ENCODE measurements at regions not wholly inside any gene's neighbourhood (a gene's known extent, or its start where the extent isn't known, plus 50 kb on each side); places are given as distances from the start of the nearest gene placed in this dataset.
"Not testable (repeated sequence)": the region's sequence is repeated elsewhere in the genome, so short reads cannot be mapped to it uniquely, and the experiment has no call there.

DNA sequence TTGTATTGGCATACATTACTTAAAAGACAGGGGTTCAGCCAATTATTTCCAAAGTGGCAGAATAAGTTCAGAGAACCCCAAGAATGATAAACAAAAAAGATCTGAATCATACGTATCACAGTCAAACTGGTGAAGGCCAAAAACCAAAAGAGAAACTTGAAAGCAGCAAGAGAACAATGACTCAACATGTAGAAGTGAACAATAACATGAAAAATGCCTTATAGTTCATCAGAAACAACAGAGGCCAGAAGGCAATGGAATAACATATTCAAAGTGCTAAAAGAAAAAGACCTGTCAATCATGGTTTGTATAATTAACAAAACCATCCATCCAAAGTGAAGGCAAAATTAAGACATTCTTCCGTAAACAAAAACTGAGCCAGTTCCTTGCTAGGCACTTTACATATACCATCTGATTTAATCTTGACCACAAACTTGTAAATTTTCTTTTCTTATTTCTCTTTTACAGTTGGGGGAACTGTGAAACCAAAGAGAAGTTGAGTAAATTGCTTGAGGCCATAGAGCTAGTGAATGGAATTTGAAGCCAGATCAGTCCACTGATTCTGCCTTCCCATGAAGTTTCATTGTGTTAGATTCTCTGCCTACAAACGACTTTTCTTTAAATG is 232.1 kb upstream of the SEL1L start:
- DNase-seq = no peak

DNA sequence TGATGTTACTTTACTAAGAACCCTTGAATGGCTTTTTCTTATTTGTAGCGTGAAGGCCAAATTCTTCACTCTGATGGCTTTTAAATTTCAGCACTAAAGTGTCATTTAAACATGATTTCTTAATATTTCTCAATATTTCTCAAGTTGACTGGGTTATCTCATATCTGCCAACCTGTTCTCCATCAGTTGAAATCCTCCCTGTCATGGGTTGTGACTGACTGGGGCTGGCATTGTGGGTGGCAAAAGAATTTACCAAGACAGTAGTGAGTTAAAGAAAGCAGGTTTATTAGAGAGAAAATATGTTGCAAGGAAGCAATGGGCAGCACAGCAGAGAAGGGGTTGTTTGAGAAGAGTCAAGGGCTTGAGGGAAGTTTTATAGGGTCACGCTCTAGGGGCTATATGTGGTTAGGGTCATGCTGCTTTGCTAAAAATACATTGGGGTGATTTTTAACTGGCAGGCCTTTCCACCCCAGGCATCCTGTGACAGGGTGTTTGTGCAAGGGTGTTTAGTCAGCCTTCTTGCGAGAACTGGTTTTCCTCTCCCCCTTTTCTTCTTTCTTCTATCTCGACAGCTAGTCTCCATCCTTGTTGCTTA is 232.8 kb upstream of the SEL1L start:
- no peak for DNase-seq

DNA sequence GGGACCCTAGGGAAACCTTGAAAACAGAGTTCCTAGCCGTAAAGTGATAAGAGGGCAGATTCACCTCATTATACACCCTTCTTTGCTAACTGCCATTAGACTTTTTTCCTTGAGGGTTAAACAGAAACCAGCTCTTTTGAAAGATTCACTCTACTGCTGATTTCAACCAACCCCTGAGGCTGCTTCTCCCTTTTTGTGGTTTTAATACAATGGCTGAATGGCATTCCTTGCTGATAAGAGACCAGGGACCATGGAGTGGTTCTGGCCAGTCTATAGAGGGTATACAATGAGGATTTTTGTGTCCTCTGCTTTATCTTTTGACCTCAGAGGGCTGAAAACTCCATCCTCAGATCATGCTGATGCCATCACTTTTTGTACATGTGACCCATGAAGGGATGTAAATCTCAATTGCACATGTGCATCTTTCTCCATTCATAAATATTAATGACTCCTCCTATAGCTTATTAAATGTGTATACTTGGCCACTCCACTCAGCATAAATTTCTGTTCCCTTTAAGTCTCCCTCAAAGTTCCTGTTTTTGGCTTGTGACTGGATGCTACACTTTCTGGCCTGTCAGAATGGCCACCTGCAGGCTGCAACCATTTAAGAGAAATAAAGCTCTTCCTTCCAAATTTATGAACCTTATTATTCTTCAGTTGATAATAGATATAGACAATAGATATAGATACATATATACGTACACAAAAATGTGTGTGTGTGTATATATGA is 233.8 kb upstream of the SEL1L start:
- DNase-seq = no peak

DNA sequence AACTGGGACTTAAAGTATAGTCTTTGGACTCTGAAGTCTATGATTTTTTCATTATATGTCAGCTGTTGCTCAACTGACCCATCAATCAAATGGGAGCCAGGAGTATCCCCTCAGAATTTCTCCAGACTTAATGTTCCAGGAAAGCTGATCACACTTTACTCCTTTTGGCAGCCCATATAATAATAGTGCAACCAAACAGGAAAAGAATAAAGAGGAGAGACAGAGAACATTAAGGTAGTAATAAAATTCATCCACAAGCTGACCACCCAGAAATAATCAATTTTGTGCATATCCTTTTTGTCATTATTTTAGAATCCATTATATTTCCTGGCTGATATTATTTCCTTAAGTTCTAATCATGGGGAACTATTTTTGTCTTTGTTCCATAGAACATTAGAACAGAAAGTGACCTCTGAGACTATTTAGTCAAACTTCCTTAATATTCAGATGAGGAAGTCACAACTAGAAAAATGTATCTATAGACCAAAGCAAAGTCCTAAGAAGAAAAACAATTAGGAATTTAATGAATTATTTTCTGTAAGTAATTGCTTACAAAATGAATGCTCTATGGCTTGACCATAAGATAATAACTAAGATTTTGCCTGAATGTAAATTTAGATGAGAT is 238.1 kb upstream of the SEL1L start:
- no peak for DNase-seq

DNA sequence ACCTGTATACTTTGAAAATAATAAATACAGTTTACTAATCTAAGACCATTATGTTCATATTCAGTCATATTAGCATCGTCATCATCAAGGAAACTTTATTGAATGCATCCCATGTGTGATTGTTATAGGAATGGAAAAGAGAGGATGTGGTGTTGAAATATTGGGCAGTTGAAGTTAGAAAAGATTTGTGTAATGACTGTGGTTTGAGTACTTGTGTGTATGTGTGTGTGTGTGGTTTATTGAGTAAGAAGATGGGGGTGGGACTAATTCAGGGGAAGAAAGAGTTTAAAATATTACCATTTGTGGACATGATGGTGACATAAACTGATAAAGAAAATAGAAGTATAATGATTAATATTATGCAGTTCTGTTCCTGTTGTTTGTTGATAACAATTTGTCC is 238.7 kb upstream of the SEL1L start:
- DNase-seq = no peak

DNA sequence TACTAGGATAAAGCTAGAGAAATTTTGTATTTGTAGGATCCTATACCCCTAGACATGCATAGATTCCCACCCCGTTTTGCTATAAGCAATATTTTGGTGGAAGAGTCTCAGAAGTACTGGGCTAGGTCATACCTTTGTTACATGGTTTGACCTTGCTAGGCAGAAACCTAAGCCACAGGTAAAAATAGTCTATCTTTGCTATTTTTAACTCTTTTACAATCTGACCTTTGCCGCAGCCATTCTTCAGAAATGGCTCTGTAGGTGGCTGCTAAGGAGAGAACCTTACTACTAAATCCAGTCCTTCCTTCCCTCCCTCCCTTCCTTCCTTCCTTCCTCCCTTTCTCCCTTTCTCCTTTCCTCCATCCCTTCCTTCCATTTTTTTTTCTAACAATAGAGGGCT is 242.9 kb upstream of the SEL1L start:
- no peak for DNase-seq

DNA sequence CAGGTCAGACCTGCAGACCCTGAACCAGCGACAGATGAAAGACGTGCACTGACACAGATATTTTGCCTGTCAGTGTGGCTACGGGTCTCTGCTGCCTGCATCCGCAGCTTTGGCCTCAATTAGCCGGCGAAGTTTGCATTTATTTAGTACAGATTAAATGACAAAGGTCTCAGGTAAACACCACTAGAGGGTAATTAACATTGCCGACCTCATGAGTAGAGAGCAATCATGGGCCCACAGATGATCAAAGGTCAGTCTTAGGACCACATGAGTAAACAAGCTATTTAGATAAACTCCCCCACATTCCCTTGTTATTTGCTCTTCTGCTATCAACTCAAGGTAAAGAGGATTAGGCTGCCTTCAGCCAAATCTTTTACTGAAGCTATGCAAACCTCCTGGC is 248.1 kb upstream of the SEL1L start:
- DNase-seq = not testable (repeated sequence)

DNA sequence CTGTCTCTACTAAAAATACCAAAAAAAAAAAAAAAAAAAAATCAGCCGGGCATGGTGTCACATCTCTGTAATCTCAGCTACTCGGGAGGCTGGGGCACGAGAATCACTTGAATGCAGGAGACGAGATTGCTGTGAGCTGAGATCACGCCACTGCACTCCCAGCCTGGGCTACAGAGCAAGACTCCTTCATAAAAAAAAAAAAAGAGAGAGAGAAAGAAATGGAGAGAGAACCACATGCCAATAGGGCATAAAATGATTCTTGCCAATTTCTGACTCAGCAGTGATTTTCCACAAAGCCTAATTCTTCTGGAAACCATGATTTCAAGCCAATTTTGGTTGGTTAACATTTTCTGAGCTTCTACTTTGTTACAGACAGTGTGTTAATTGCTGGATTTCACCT is 250.4 kb upstream of the SEL1L start:
- DNase-seq = no peak

DNA sequence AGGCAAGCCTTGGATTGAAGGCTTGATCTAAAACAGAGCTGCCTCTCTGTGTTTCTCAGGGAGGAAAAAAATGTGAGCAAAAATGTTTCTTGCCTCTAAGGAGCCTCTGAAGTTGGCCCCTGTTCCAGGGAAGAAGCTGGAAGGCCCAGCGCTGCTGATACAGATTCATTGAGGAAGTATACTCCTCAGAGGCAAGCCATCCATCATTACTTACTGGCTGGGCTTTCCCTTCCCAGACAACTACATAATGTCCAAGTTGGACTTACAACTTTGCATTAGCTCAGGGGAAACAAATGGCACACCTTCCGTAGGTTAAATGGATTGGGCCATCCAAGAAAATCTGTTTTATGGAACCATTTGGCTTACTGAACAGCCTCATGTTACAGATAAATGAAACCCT is 263.7 kb upstream of the SEL1L start:
- no peak for DNase-seq

DNA sequence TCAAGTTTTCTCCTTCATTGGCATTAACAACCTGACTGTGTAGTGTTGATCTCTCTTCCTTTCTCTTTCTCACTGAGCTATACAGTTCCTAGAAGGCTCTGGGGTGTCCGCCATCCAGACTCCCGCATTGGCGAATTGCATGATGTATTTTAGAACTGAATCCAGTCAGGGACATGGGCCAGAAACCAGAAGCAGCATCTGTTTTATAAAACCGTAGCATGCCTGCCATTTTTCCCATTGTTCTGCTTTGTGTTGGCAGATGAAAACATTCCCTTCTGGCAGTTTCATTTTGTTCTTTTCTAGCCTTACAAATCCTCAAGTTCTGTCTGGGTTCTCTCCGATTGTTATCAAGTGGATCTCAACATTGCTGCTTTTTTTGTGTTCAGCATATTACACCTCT is 268.3 kb upstream of the SEL1L start:
- no peak for DNase-seq

DNA sequence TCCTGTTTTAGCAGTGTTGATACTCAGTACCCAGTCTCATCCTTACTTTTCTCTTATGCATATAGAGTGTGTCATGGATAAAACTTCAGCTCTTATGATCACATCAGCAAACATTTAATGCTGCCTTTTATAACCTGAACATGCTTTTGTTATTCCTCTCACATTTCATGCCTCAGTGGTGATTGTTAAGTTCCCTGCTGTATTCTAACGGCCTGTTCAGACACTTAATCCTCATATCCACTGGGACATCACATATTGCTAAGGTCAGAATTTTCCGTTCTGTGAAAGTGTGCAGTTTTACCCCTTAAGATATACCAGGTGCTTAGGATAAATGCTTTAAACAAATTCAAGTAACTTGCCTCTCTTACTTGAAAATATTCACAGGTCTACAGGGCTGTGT is 268.7 kb upstream of the SEL1L start:
- no peak for DNase-seq

DNA sequence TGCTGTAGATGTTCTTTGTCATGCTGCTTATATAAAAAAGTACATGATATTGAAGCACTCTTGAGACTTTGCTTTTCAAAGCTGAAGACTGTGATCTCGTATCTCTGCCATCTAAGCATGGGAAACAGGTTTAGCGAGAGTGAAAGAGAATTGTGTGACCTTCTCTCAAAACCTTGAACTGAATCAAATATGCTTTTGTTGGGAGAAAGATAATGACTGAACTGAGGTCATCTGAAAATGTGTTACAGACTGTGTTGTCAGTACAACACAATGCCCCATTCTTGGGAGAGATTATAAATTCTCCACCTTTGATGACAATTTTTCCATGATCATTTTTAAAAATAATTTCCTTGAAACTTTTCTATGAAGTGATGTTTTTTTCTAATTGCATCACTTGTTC is 272.1 kb upstream of the SEL1L start:
- no peak for DNase-seq

DNA sequence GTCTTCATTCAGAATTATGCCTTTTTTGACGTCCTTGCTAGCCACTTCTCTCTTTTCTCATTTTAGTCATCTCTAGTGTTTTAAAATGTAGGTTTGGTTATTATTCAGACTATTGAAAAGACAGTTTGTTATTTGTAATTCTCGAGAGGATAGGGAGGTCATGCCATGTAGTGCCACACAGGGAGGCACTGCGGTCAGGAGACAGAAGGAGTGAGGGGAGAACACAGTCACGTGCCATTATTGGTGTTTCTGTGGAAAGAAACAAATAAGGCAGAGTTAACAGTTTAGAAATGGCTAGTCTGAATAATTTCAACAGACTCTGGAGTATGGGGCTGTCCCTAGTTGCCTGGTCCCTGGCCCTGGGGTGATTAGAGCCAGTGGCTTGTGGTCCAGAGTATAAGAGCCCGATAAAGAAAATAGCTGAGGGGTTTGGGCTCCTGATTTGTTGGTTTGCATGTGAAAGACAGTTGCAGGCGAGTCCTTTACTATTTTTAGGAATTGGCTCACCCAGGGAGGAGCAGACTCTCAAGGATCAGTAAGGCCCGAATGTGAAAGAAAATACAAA is 278.1 kb upstream of the SEL1L start:
- DNase-seq = no peak

DNA sequence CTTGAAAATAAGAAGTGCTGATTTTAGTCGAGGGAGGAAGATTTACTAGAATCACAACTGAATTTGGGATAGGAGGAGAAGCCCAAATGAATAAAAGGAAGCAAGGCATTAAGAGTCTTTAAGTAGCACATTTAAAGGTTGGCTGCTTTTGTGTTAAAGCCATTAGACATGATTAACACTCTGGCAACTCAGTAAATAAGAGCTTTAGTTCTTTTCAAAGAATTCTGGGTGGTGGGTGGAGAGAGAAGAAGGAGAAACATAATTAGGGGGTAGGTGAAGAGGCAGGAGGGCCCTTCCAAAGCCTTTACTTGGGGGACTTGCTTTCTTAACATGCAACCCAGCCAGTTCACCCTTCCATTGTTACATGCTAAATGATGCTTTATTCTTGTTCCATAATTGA is 284.6 kb upstream of the SEL1L start:
- no peak for DNase-seq

DNA sequence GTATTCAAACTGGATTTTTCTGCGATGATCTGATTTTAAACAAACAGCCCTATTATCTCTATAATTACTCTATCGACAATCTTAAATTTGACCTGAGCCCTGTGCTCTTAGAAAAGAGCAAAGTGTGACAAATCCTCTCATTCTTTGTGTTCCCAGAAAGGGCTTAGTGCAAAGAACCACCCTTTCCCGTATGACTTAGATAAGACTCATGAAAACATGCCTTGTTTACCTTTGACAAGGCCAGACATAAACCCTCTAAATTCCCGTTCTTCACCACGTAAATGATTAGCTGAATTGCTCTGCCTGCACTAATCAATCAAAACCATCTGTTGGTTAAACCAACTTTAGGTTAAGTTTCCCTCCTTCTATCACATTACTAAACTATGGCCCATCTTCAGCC is 285.7 kb upstream of the SEL1L start:
- DNase-seq = no peak

DNA sequence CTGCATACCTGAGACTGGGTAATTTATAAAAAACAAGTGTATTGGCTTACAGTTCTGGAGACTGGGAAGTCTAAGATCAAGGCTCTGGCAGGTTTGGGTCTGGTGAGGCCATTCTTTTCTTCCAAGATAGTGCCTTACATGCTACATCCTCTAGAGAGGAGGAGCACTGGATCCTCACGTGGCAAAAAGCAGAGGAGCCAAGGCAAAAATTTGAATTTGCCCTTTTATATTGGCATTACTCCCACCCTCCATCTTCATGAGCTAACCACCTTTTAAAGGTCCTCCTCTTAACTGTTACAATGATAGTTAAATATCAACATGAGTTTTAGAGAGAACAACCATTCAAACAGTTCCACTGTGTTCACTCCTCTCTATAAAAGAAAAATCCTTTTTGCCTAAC is 286.3 kb upstream of the SEL1L start:
- DNase-seq = no peak

DNA sequence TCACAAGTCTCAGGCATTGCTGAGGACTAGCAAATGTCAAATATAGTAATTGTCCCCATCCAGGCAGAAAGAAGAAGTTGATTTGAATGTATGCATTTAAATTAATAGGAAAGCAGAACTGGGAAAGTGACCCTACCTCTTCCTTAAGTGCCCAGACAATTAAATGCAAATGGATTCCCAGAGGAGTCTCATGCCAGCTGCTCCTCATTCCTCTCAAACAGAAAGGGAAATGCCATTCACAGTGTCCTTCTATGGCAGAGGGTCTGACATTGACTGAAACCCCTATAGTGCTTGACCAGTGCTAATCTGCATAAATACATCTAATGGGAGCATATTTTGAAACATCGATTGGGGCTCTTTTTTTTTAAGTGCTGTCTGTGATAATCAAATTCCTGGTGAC is 292.4 kb upstream of the SEL1L start:
- no peak for DNase-seq

DNA sequence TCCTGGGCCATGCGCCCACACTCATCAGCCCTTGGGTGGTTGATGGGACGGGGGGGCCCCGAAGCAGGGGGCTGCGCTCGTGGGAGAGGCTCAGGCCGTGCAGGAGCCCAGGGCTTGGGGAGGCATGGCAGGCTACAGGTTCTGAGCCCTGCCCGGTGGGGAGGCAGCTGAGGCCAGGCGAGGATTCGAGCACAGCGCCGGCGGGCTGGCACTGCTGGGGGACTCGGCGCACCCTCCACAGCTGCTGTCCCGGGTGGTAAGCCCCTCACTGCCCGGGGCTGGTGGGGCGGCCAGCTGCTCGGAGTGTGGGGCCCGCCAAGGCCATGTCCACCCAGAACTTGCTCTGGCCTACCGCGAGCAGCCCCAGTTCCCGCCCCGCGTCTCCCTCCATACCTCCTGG is 295.8 kb upstream of the SEL1L start:
- no peak for DNase-seq

DNA sequence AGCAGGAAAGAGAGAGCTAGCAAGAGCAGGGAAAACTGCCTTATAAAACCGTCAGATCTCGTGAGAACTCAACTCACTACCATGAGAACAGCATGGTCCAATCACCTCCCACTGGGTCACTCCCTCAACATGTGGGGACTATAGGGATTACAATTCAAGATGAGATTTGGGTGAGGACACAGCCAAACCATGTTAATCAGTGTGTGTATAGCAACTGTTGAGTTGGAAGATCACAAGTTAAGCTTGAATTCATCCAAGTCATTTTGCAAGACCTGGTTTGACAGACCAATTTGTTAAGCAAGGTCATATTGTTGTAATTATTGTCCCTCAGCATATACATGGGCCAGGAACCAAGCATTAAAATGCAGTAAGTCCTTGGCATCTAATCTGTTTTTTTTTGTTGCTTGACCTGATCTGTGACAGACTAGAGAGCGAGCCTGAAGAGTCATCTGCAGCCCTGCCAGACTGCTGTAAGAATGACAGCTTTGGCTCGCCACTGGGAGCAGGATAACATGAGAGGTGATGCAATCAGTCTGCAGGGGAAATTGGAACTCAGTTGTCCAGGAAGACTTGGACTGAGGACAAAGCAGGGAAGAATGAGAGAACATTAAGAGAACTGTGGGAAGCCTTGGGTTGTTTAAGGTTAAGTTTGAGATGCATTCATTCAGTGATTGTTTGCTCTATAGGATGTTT is 297.6 kb upstream of the SEL1L start:
- no peak for DNase-seq

DNA sequence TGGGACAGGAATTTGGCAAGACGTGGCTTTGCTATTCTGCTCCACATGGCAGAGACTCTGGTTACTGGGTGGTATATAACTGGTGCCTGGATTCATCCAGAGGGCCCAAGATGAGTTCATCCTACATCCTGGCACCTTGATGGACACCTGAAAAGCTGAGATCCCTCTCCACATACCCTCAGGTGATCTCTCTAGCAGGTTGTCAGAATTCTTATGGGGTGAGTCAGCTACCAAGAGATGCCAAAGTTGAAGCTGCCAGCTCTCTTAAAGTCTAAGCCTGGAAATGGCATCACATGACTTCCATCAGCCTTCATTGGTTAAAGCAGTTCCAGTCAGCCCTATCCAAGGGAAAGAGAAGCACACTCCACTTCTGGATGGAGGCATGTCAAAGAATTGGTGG is 300.7 kb upstream of the SEL1L start:
- DNase-seq = no peak

DNA sequence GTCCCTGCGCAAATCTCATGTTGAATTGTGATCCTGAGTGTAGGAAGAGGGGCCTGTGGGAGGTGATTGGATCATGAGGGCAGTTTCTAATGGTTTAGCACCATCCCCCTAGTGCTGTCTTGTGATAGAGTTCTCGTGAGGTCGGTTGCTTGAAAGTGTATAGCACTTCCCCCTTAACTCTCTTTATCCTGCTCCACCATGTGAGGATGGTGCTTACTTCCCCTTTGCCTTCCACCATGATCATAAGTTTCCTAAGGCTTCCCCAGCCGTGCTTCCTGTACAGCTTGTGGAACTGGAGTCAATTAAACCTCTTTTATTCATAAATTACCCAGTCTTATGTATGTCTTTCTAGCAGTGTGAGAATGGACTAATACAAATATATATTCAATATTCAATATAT is 303.7 kb upstream of the SEL1L start:
- no peak for DNase-seq

DNA sequence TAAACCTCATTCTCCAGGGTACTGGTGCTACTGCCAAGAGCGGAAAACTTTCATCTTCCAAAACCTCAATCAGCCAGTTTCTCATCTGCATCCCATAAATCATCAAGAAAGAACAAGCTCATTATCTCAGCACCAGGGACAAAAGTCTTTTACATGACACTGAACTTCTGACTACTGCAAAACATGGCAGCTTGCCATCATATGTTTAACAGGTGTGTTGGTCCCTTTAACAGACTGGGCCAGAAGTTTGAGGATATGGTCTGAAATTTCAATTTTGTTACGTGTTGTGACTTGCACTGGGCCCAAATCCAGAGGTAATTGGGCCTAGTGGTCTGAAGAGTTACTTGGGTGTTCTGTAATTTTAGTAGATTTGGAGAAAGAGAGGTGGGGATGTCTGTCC is 305.4 kb upstream of the SEL1L start:
- DNase-seq = no peak

DNA sequence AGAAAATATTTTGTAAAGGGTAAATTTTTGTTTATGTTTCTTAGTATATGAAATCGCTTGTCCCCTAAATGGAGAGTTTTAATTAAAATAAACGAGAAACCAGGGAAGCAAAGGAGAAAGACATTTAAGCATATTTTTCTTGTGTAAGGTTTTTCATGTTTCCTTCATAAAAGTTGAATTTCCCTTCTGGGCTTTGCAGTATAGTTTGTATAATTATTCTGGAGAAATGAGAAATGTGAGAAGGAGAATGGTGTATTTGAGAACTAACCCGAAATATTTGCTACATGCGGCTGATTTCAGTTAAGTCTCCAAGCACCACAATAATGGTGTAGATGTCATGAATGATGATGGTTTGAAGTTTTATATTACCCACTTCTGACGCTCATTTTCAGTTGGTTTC is 307.7 kb upstream of the SEL1L start:
- DNase-seq = no peak

Data from NCI-H1417 treated with DMSO at 0.1 percent for 48 hours (cell line).